Hepatic stellate cell (primary cell): ENCODE measurements at regions not wholly inside any gene's neighbourhood (a gene's known extent, or its start where the extent isn't known, plus 50 kb on each side); places are given as distances from the start of the nearest gene placed in this dataset.

ENCODE experiments used
- DNase-seq: peaks from one replicate; pipeline ENCODE4 v3.0.0; 2011; ENCODE audit warnings: low spot score

DNA sequence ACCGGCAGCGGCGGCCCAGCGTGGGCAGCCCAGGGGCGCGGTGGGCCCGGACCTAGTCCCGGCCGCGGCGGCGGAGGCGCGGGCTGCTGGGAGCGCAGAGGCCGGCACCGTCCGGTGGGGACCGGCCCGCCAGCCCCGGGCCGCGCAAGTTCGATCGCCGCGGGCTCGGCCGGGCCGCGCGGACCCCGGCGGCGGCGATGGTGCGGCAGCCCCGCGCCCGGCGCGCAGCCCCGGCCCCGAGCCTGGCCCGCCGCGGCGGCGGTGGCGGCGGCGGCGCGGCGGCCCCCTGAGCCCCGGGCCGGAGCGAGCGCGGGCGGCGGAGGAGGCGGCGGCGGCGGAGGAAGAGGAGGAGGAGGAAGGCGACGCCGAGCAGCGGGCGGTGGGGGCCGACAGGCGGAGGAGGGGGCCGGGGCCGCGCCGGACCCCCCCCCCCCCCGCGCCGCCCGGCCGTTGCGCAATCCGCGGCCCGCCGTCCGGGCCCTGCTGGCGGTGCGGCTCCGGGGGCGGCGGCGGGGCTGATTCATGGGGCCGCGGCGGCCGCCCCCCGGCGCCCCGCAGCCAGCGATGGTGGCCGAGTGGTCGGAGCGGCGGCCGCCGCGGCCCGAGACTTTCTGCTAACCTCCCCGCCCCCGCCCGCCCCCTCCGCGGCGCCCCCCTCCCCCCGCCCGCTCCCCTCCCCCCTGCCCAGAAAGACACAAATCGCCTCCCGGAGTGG is 1251.9 kb downstream of the BRD1 start:
- no peak for DNase-seq

- DNase-seq, result no peak
These were observed 1252.7 kb downstream of the BRD1 start for GRCh38 chr22:48574776-48575617.

DNA sequence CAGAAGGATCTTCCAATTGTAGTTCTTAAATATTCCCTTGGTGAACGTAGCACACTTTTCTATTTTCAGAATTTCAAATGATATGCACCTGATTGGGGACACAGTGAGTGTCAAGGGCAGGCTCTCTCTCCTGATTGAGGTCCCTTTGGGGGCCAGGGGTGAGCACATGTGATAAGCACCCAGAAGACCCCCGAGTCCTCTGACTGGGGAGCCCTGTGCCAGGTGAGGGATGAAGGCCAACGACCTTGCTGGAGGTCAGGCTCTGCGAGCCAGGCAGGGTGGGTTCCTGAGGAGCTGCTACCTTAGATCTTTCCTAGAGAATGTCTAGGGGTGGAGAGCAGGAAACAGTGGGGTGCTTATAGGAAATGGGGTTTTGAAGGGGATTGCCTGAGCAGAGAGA is 1253.9 kb downstream of the BRD1 start:
- DNase-seq, result no peak

DNA sequence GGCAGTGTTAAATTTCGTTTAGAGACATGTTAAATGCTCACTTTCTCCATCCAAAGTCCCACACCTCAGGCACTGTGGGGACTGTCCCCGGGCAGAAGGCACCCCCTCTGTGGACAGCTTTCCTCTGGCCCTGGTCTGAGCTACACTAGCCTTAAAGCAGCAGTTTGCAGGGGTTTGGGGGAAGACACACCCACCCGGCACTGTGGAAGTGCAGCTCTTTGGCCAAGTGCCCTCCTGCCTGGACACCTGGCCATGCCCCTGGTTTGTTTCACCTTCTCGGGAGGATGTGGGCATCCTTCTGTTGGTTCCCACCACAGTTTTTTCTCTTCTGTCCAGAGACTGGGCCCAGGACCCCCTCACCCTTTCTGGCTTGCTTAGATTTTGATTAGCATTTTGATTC is 1254.7 kb downstream of the BRD1 start:
- no peak for DNase-seq

- DNase-seq, result no peak
These were observed 1256.8 kb downstream of the BRD1 start for GRCh38 chr22:48570912-48571311.

- DNase-seq, result no peak
These were observed 1258.0 kb downstream of the BRD1 start for GRCh38 chr22:48569476-48570233.

DNA sequence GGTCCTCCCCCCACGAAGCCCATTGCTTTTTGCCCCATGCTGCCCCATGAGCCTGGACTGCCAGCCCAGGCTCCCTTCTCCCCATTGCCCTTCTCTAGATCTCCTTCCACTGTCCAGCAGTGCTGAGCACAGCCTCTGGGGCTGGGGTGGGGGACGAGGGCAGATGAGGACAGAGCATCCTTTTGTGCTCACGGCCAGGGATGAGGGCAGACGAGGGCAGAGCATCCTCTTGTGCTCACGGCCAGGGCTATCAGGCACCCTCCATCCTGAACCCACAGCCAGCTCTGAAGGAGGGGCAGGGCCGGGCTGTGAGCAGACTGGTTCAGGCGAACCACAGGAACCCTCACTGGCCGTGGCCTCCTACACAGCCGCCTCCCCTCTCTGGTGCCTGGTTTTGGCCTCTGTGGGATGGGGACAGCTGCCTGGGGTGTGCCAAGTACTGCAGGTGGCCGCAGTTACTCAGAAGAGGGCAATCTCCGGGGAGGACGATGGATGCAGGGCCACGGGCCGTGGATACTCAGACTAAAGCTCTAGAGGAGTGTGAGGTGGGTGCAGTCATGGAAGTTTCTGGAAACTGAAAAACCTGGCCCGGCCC is 1258.8 kb downstream of the BRD1 start:
- DNase-seq, result no peak

DNA sequence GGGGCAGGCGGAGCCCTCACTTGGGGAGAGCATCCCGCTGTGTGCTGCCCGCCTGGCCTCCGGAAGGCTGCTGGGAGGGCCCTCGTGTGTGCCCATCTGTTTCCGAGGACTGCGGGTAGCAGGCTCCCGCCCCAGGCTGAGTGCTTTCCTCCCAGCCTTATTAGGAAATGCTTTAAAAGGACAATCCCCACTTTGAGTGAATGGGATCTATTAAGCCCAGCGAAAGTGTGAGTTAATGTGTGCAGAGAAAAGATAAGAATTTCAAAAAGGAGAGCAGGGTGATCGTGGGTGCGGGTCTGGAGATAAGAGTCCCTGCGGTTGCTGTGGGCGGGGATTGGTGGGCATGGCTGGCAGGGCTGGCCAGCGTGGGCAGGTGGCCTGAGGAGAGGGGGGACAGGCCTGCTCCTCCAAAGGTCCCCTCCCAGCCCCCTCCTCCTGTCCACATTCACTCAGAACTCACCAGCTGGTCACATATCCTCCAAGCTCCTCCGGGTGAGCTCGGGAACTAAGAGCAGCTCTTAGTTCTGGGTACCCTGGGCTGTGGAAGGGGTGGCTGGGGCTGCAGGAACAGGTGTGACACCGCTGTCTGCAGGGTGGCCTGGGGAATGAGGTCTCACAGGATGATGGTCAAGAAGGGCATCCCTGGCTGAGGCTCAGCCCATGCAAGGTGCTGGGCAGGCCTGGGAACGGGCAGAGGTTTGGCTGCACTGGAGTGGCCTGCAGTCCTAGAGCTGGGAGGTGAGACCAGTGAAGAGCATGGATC is 1260.3 kb downstream of the BRD1 start:
- no peak for DNase-seq

DNA sequence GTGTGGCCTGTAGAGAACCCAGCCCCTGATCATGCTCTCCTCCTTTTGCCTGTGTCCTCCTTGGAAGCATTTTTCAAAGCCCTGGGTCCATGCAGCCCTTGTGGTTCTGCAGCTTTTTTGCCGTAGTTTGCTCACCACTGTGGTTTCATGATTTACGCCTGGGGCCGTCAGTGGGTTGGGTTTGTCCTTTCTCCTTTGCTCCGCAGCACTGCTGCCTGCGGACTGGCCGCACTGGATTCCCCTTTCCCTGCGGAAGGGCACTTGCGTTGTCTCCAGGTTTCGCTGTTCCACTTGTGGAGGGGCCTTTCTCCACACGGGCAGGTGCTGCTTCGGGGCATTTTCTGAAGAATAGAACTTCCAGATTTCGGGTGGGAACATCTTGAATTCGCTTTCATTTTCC is 1260.9 kb downstream of the BRD1 start:
- no peak for DNase-seq

GRCh38 chr22:48565901-48566501 is 1261.7 kb downstream of the BRD1 start:
- no peak for DNase-seq

DNA sequence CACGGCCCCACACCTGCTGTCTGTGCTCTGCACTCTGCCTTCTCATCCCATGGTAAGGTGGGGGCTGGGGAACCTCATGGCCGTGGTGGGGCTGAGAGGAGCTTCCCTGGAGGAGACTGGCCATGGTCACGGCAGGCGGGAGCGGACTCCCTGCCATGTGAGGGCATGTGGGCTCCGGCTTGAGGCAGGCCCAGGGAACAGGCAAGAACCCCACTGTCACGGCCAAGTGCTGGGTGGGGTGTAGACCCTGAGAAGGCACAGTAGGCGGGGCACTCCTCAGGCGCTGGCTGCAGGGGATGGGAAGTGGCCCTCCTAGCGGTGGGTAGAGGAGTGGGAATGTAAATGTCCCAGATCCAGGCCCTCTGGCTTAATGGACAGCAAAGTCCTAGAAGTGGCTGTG is 1262.7 kb downstream of the BRD1 start:
- no peak for DNase-seq

GRCh38 chr22:48563966-48564330 is 1263.7 kb downstream of the BRD1 start:
- no peak for DNase-seq

- no peak for DNase-seq
These were observed 1264.3 kb downstream of the BRD1 start for GRCh38 chr22:48563118-48563965.

DNA sequence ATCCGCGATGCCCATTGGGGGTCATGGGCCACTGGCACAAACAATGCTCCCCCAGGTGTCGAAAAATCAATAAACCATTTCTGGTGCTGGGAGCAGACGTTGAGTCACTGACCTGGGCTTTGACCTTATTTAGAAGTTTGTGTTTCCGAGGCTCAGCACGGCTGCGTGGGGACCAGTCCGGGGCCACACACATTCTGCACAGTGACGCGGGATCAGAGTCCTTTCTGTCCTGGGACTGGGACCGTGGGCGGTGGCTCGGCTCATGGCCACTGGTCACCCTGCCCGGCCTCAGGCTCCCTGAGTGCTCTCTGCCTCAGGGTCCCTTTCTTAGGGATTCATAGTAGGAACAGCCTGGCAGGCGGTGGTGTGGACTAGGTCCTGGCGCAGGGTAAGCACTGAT is 1266.0 kb downstream of the BRD1 start:
- no peak for DNase-seq

DNA sequence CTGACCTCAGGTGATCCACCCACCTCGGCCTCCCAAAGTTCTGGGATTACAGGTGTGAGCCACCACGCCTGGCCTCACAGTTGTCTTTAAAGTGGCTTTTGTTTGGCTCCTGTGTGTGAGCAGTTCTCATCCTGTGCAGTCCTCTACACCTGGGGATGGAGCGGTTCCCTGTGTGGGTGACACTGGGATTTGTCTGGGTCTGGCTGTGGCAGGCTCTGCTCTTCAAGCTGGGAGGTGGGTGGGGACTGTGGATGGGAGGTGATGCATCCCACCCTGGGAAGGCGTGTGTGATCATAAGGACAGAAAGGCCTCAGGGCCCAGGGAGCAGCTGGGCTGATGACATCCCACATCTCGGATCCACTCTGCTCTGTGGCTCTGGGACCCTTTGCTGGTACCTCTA is 1266.8 kb downstream of the BRD1 start:
- DNase-seq, result no peak

GRCh38 chr22:48560389-48560751 is 1267.3 kb downstream of the BRD1 start:
- no peak for DNase-seq

- no peak for DNase-seq
These were observed 1267.9 kb downstream of the BRD1 start for GRCh38 chr22:48559647-48560388.

DNA sequence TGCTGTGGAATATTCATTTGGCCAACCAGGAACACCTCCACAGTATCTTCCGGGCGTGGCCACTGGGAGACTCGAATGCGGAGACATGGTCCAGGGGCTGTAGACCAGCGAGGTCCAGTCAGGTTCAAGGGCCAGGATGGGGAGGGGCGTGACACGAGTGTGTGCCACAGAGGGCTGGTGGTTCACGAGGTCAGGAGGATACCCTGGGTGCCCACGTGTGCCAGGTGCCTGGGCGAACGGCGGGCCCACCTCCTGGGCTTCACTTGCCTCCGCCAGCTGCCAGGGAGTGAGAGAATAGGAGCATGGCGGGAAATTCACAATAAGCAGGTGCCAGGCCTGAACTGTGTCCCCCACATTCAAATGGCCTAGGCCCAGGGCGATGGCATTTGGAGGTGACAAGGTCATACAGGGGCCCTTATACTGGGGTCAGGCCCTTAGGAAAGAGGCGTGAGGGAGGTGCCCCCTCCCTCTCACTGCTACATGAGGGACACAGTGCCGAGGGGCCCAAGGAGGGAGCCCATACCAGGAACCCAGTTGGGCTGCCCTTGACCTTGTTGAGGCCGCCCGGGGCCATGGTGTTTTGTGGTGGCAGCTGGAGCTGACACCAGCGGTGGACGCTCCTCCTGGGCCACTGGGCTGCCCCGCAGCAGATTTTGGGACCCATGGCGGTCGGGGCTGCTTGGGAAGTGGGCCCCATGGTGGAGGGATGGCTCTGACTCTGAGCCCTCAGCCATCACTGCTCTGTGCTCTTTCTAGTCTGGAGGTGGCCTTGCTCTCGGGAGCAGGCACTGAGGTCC is 1268.9 kb downstream of the BRD1 start:
- no peak for DNase-seq

- DNase-seq, result no peak
These were observed 1269.7 kb downstream of the BRD1 start for GRCh38 chr22:48558016-48558415.
